ENCODE measurements at regions not wholly inside any gene's neighbourhood (a gene's known extent, or its start where the extent isn't known, plus 50 kb on each side); places are given as distances from the start of the nearest gene placed in this dataset.

DNA sequence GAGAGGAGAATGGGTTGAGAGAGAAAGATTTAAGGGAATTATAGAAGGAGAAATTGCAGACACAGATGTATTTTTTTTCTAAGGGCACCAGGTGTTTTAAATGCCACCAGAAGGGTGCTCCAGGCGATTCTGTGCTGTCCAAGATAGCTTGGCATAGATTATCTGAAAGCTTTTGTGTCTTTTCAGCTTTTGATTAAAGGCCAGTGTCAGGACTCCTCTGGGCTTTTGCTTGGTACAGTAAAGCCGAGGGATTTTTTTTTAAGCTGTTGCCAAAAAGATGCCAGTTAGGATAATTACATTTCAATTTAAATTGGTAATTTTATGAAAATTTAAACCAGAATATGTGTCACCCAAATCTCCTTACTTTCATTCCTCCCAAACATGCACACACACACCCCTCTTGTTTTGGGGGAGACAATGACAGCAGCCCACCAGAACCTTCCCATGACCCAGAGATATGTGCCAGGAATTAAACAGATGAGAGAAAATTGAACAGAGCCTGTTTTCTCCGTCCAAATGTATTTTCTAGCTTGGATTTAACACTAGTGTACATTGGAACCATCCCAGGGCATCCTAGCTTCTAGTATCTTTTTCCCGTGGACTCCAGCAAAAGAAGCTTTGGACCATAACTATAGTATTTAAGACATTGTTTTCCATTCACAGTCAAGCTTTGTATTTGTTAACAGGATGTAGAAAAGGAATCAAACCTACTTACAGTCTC is 670.7 kb upstream of the CXADR start:
- DNase-seq (ENCODE audit: low spot score): no peak
- intact Hi-C loops (cut with micrococcal nuclease): no loop called here
- Mint-ChIP-seq H3K27ac (no peak overlapping the region), H3K36me3 (ENCODE audit: low read depth) (no peaks in the 10 kb centered on the region), H3K27me3 (ENCODE audit: insufficient read depth) (no peaks in the 10 kb centered on the region), H3K9me3 (peaks cover 13% of the 10 kb centered on the region), H3K4me3 (no peak overlapping the region), H3K4me1 (ENCODE audit: low read depth) (no peaks in the 10 kb centered on the region)

DNA sequence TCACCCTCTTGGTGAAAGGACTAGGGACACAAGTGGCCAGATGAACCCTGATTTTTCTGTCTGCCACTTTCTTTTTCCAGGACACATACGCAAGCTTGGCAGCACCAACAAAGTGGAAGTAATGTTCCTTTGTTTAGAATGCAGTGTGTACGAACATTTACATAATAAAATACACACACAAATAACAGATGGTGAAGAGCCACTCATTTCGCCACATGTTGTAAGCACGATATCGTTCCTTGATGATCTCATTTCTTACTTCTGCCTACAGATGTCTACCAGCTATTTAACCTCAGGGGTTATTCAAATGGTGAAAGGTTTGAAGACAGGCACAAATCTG is 670.2 kb upstream of the CXADR start:
- Mint-ChIP-seq H3K27me3 (ENCODE audit: insufficient read depth) (no peaks in the 10 kb centered on the region), H3K4me1 (ENCODE audit: low read depth) (no peaks in the 10 kb centered on the region), H3K4me3 (no peak overlapping the region), H3K27ac (no peak overlapping the region), H3K9me3 (peaks cover 13% of the 10 kb centered on the region), H3K36me3 (ENCODE audit: low read depth) (no peaks in the 10 kb centered on the region)
- no peak for DNase-seq (ENCODE audit: low spot score)
- intact Hi-C loops (cut with micrococcal nuclease): no loop called here

DNA sequence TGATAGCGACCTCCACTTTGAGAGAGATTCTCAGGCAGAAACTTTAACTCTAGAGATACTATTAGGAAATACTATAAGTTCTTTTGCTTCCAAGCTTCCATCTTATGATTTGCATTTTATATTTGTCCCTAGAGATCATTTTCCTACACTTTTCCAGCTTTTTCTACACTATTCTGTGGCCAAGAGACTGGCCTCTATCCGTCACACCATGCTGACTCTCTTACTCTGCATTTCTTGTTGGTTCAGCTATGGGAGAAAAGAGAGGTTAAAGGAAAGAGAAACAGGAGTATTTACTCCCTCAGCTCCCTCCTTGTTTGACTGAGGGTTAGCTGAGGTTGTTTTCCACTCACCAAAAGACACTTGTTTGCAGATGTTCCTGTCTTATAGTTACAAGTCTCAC is 665.6 kb upstream of the CXADR start:
- H3K9me3 Mint-ChIP-seq: peaks cover 16% of the 10 kb centered on the region
- no peaks in the 10 kb centered on the region for H3K27me3 Mint-ChIP-seq (ENCODE audit: insufficient read depth)
- no peak overlapping the region for H3K27ac Mint-ChIP-seq
- no peaks in the 10 kb centered on the region for H3K4me1 Mint-ChIP-seq (ENCODE audit: low read depth)
- no peak for DNase-seq (ENCODE audit: low spot score)
- H3K4me3 Mint-ChIP-seq: no peak overlapping the region
- intact Hi-C loops (cut with micrococcal nuclease): no loop called here
- no peaks in the 10 kb centered on the region for H3K36me3 Mint-ChIP-seq (ENCODE audit: low read depth)

DNA sequence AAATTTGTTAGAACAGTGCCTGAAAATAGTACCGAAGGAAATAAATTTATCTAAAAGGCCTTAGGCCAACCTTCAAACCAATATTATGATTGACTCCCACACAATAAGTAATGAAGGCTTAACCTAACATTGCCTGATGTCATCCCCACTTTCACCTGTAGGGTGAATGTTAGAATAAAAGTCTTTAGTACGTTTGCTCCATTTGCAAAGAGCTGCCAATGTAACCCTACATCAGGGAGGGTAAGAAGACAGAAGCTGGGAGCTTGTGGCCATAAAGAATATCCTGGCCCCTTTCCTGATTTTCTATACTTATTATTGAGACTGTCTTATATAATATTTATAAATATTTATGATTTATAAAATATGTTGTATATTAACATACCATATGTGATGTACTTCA is 661.8 kb upstream of the CXADR start:
- DNase-seq (ENCODE audit: low spot score): no peak
- no peak overlapping the region for H3K4me3 Mint-ChIP-seq
- H3K36me3 Mint-ChIP-seq (ENCODE audit: low read depth): no peaks in the 10 kb centered on the region
- no peaks in the 10 kb centered on the region for H3K27me3 Mint-ChIP-seq (ENCODE audit: insufficient read depth)
- intact Hi-C loops (cut with micrococcal nuclease): no loop called here
- no peaks in the 10 kb centered on the region for H3K4me1 Mint-ChIP-seq (ENCODE audit: low read depth)
- H3K27ac Mint-ChIP-seq: no peak overlapping the region
- H3K9me3 Mint-ChIP-seq: peaks cover 15% of the 10 kb centered on the region

DNA sequence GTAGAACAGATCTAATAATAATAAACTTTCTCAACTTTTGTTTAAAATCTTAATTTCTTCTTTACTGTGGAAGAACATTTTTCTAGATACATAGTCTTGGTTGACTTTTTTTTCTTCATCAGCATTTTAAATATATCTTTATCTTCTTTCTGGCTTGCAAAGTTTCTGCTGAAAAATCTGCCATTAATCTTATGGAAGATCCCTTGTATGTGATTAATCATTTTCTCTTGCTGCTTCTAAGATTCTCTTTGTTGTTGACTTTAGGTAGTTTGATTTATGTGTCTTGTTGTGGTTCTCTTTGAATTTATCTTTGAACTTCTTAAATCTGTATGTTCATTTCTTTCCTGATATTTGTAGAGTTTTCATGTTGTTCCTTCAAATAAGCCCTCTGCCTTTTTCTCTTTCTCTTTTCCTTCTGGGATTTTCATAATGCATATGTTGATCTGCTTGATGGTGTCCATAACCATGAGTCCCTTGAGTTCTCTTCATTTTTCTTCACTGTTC is 657.6 kb upstream of the CXADR start:
- H3K4me1 Mint-ChIP-seq (ENCODE audit: low read depth): no peaks in the 10 kb centered on the region
- intact Hi-C loops (cut with micrococcal nuclease): no loop called here
- no peaks in the 10 kb centered on the region for H3K27me3 Mint-ChIP-seq (ENCODE audit: insufficient read depth)
- no peak overlapping the region for H3K27ac Mint-ChIP-seq
- H3K9me3 Mint-ChIP-seq: peaks cover 18% of the 10 kb centered on the region
- no peaks in the 10 kb centered on the region for H3K36me3 Mint-ChIP-seq (ENCODE audit: low read depth)
- H3K4me3 Mint-ChIP-seq: no peak overlapping the region
- DNase-seq (ENCODE audit: low spot score): no peak

DNA sequence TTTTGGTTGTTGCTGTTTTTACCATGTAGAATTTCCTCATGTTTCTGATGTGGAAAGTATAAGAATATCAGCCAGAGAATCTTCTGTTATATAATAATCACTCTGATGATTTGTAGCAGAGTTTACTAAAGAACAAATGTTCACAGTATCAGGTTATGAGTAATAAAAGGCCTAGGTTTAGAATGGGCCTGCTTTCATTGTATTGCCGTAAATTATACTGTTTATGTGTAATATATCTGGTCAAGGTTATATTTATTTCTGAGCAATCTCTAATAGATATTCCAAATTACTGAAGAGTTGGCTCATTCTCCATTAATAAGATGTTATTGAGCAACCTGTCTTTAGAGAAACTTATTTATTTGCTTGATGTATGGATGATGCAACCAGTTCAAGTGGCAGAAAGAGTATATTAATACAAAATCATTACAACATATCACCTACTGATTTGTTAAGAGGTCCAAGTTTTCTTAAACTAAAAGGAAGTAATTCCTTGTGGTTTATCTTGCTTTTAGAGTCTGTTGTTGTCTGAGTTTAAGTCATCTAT is 649.4 kb upstream of the CXADR start:
- peaks cover 18% of the 10 kb centered on the region for H3K9me3 Mint-ChIP-seq
- no peak overlapping the region for H3K27ac Mint-ChIP-seq
- DNase-seq (ENCODE audit: low spot score): no peak
- H3K27me3 Mint-ChIP-seq (ENCODE audit: insufficient read depth): no peaks in the 10 kb centered on the region
- no peak overlapping the region for H3K4me3 Mint-ChIP-seq
- intact Hi-C loops (cut with micrococcal nuclease): no loop called here
- H3K4me1 Mint-ChIP-seq (ENCODE audit: low read depth): no peaks in the 10 kb centered on the region
- no peaks in the 10 kb centered on the region for H3K36me3 Mint-ChIP-seq (ENCODE audit: low read depth)

DNA sequence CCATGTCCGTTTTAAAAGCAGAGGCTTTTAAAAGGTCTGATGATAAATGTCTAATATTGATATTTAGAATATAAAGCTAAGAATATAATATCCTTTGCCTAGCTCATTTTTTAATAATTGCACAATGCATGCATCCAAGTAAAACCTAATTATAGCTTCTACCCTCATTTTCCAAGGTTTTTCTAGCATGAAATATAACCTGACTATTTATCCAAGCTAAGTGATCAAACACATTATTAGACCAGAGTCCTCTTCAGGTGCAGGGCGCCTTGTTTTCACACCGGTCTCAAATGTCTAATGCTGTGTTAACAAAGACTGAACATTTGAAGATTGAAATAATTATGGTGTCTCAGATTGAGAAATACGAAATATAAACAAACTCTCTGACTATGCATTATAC is 648.9 kb upstream of the CXADR start:
- no peaks in the 10 kb centered on the region for H3K4me1 Mint-ChIP-seq (ENCODE audit: low read depth)
- no peak overlapping the region for H3K27ac Mint-ChIP-seq

DNA sequence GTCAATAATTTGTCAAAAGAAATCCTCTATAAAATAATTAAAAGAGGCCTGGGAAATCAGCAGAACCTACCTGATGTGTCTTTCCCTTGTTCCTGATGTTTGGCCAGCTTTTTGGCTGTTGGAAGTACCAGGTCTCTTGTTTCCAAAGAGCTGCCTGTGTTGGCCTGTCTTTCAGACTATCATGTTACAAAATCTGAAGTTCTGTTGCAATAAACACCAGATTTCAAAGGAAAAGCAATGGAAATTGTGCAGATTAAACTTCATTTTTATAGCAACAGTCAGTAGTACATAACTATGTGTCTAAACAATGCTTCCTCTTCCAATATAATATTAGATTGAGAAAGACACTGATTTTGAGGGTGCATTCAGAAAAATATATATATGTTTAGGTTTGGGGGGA is 647.2 kb upstream of the CXADR start:
- H3K4me3 Mint-ChIP-seq: no peak overlapping the region
- no peaks in the 10 kb centered on the region for H3K36me3 Mint-ChIP-seq (ENCODE audit: low read depth)
- no peaks in the 10 kb centered on the region for H3K27me3 Mint-ChIP-seq (ENCODE audit: insufficient read depth)
- no peak for DNase-seq (ENCODE audit: low spot score)
- H3K4me1 Mint-ChIP-seq (ENCODE audit: low read depth): no peaks in the 10 kb centered on the region
- intact Hi-C loops (cut with micrococcal nuclease): no loop called here
- peaks cover 17% of the 10 kb centered on the region for H3K9me3 Mint-ChIP-seq
- H3K27ac Mint-ChIP-seq: no peak overlapping the region

More for the DNA sequence above, 648.9 kb upstream of the CXADR start:
- no peak overlapping the region for H3K4me3 Mint-ChIP-seq
- H3K9me3 Mint-ChIP-seq: peaks cover 17% of the 10 kb centered on the region
- H3K27me3 Mint-ChIP-seq (ENCODE audit: insufficient read depth): no peaks in the 10 kb centered on the region
- DNase-seq (ENCODE audit: low spot score): no peak
- intact Hi-C loops (cut with micrococcal nuclease): no loop called here
- H3K36me3 Mint-ChIP-seq (ENCODE audit: low read depth): no peaks in the 10 kb centered on the region

DNA sequence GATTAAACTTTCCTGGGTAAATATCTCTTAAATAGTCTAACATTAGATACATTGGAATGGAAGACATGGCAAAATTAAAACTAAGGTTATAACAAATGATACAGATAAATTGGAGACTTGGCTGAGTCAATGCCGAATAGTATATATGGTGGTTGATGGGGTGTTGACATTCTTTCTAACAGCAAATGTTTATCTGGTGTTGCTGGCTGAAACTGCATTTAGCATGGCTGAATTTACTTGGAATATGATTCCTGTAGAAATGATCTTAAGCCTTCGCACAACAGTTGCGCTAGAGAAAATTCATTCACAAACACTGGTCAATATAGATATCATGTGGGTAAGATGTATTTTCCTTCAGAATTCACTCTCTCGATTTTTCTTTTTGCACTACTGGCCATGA is 646.0 kb upstream of the CXADR start:
- no peak for DNase-seq (ENCODE audit: low spot score)
- no peaks in the 10 kb centered on the region for H3K27me3 Mint-ChIP-seq (ENCODE audit: insufficient read depth)
- no peaks in the 10 kb centered on the region for H3K4me1 Mint-ChIP-seq (ENCODE audit: low read depth)
- H3K36me3 Mint-ChIP-seq (ENCODE audit: low read depth): no peaks in the 10 kb centered on the region
- H3K9me3 Mint-ChIP-seq: peaks cover 17% of the 10 kb centered on the region
- H3K4me3 Mint-ChIP-seq: no peak overlapping the region
- intact Hi-C loops (cut with micrococcal nuclease): no loop called here
- H3K27ac Mint-ChIP-seq: no peak overlapping the region

GRCh38 chr21:16870103-16870502 is 642.7 kb upstream of the CXADR start:
- H3K4me1 Mint-ChIP-seq (ENCODE audit: low read depth): no peaks in the 10 kb centered on the region
- H3K27me3 Mint-ChIP-seq (ENCODE audit: insufficient read depth): no peaks in the 10 kb centered on the region
- no peak for DNase-seq (ENCODE audit: low spot score)
- H3K9me3 Mint-ChIP-seq: peaks cover 15% of the 10 kb centered on the region
- H3K36me3 Mint-ChIP-seq (ENCODE audit: low read depth): no peaks in the 10 kb centered on the region
- no peak overlapping the region for H3K27ac Mint-ChIP-seq
- no peak overlapping the region for H3K4me3 Mint-ChIP-seq
- intact Hi-C loops (cut with micrococcal nuclease): no loop called here

- DNase-seq (ENCODE audit: low spot score): no peak
- Mint-ChIP-seq H3K4me3 (no peak overlapping the region), H3K4me1 (ENCODE audit: low read depth) (no peaks in the 10 kb centered on the region), H3K27me3 (ENCODE audit: insufficient read depth) (no peaks in the 10 kb centered on the region), H3K9me3 (peaks cover 11% of the 10 kb centered on the region), H3K36me3 (ENCODE audit: low read depth) (no peaks in the 10 kb centered on the region), H3K27ac (no peak overlapping the region)
- intact Hi-C loops (cut with micrococcal nuclease): no loop called here
Measured at GRCh38 chr21:16872616-16873015, 640.2 kb upstream of the CXADR start.

DNA sequence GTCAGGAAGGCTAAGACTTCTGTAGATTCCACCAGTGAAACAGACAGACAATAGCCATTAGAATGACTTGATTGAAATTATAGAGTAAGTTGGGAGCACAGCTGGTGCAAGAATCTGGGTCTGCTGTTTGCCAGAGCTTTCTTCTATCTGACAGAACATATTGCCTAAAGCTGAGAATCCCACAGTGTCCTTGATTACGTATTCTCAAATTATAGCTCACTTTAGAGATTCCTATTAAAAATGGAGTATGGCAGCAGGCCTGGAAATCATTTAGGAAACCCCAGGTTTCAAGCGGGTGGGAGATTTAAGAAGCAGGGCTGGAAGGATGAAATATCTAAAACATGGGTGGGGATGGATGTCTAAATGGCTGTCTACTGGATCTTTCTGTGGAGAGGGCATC is 639.7 kb upstream of the CXADR start:
- DNase-seq (ENCODE audit: low spot score): no peak
- H3K27me3 Mint-ChIP-seq (ENCODE audit: insufficient read depth): no peaks in the 10 kb centered on the region
- no peak overlapping the region for H3K4me3 Mint-ChIP-seq
- no peaks in the 10 kb centered on the region for H3K4me1 Mint-ChIP-seq (ENCODE audit: low read depth)
- no peaks in the 10 kb centered on the region for H3K36me3 Mint-ChIP-seq (ENCODE audit: low read depth)
- no peak overlapping the region for H3K27ac Mint-ChIP-seq
- H3K9me3 Mint-ChIP-seq: peaks cover 16% of the 10 kb centered on the region
- intact Hi-C loops (cut with micrococcal nuclease): no loop called here

DNA sequence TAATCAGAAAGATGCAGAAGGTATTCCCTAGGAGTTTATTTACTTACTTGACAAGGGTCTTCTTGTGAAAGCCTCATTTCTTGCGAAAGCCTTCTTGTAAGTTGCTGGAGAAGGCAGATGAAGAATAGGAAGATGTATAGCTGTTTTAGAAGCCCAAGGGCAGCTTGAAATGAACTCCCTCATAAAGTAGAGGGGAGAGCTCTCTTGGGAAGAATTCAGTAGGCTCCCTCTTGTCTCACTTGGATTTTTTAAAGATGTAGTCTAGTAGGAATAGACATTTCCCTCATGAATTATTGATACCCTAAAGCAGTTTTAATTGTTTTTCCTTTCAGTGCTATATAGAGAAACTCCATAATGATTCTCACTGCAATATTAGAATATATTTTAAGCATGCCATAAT is 639.2 kb upstream of the CXADR start:
- no peaks in the 10 kb centered on the region for H3K36me3 Mint-ChIP-seq (ENCODE audit: low read depth)
- intact Hi-C loops (cut with micrococcal nuclease): no loop called here
- H3K9me3 Mint-ChIP-seq: peaks cover 16% of the 10 kb centered on the region
- H3K4me3 Mint-ChIP-seq: no peak overlapping the region
- no peak for DNase-seq (ENCODE audit: low spot score)
- H3K27me3 Mint-ChIP-seq (ENCODE audit: insufficient read depth): no peaks in the 10 kb centered on the region
- no peaks in the 10 kb centered on the region for H3K4me1 Mint-ChIP-seq (ENCODE audit: low read depth)
- H3K27ac Mint-ChIP-seq: no peak overlapping the region

- Mint-ChIP-seq H3K36me3 (ENCODE audit: low read depth) (no peaks in the 10 kb centered on the region), H3K27me3 (ENCODE audit: insufficient read depth) (no peaks in the 10 kb centered on the region), H3K4me1 (ENCODE audit: low read depth) (no peaks in the 10 kb centered on the region), H3K4me3 (no peak overlapping the region), H3K9me3 (peaks cover 27% of the 10 kb centered on the region), H3K27ac (no peak overlapping the region)
- no peak for DNase-seq (ENCODE audit: low spot score)
- intact Hi-C loops (cut with micrococcal nuclease): no loop called here
Measured at GRCh38 chr21:16879479-16879878, 633.4 kb upstream of the CXADR start.

Data from activated T-helper 1 cell treated with anti-CD3 and anti-CD28 coated beads, Interleukin-12 subunit alpha, Interleukin-12 subunit beta, Interleukin-2, Interleukin-4 antibody, amounts not matched to agents 30 ng/mL and 10 ng/mL and 1 ng/mL, durations not matched to agents 14 hours and 24 hours and 36 hours (primary cell).